WTC11 (cell line): ENCODE measurements at regions not wholly inside any gene's neighbourhood (a gene's known extent, or its start where the extent isn't known, plus 50 kb on each side); places are given as distances from the start of the nearest gene placed in this dataset.

Source experiments
- ATAC-seq: fragments of 200-7000 bp; cut with Tn5 transposase; 2 replicates; pipeline ENCODE4 v1.10.0; 2021; ENCODE audit warnings: mild to moderate bottlenecking, moderate library complexity
- CTCF ChIA-PET: fragments of 300-600 bp; sonication (Branson Sonifier 250); formaldehyde crosslinking; loops from one replicate; lab custom pipeline; 2021; ENCODE audit warnings: antibody characterized with exemption; lab: Charles Lee
- POLR2A ChIA-PET: fragments of 350-600 bp; sonication (Branson Sonifier 250); formaldehyde crosslinking; loops from one replicate; lab custom pipeline; 2021; ENCODE audit warnings: antibody characterized with exemption; lab: Charles Lee
- DNase-seq: peaks from one replicate; pipeline ENCODE4 v3.0.0; 2021; ENCODE audit warnings: low spot score
- H3K27ac Mint-ChIP-seq: 2 replicates; pipeline ENCODE4 v1.8.0; 2021; ENCODE audit warnings: mixed read lengths
- H3K27me3 Mint-ChIP-seq: 2 replicates; pipeline ENCODE4 v1.8.0; 2021; ENCODE audit warnings: low read depth, mild to moderate bottlenecking, moderate library complexity, mixed read lengths
- H3K36me3 Mint-ChIP-seq: 2 replicates; pipeline ENCODE4 v1.8.0; 2021; ENCODE audit warnings: mixed read lengths
- H3K4me1 Mint-ChIP-seq: 2 replicates; pipeline ENCODE4 v1.8.0; 2022; ENCODE audit warnings: mixed read lengths
- H3K4me3 Mint-ChIP-seq: 2 replicates; pipeline ENCODE4 v1.8.0; 2021; ENCODE audit warnings: mild to moderate bottlenecking, moderate library complexity, mixed read lengths
- H3K9me3 Mint-ChIP-seq: 2 replicates; pipeline ENCODE4 v1.8.0; 2021; ENCODE audit warnings: mixed read lengths
- CBFB ChIP-seq: sonication (generic); formaldehyde crosslinking; IDR thresholded peaks from 2 replicates; pipeline ENCODE4 v1.8.1; 2022; ENCODE audit warnings: mild to moderate bottlenecking, low read depth, missing genetic modification reagents
- CREB1 ChIP-seq: sonication (generic); formaldehyde crosslinking; IDR thresholded peaks from 2 replicates; pipeline ENCODE4 v1.8.0; 2023; ENCODE audit warnings: mild to moderate bottlenecking, missing genetic modification reagents
- ESRRA ChIP-seq: sonication (generic); formaldehyde crosslinking; IDR thresholded peaks from 2 replicates; pipeline ENCODE4 v1.8.1; 2022; ENCODE audit warnings: mild to moderate bottlenecking, missing genetic modification reagents, borderline replicate concordance
- GABPB1 ChIP-seq: sonication (generic); formaldehyde crosslinking; IDR thresholded peaks from 2 replicates; pipeline ENCODE4 v1.8.1; 2023; ENCODE audit warnings: mild to moderate bottlenecking, missing genetic modification reagents
- JUN ChIP-seq: sonication (generic); formaldehyde crosslinking; IDR thresholded peaks from 2 replicates; pipeline ENCODE4 v1.8.0; 2023; ENCODE audit warnings: mild to moderate bottlenecking, missing genetic modification reagents
- MYBL2 ChIP-seq: sonication (generic); formaldehyde crosslinking; IDR thresholded peaks from 2 replicates; pipeline ENCODE4 v1.8.1; 2023; ENCODE audit warnings: mild to moderate bottlenecking, moderate library complexity, missing genetic modification reagents
- SOX15 ChIP-seq: fragments of 250-450 bp; sonication (Bioruptor Pico); IDR thresholded peaks from 2 replicates; pipeline ENCODE4 v1.9.0; 2021; ENCODE audit warnings: mild to moderate bottlenecking
- ZNF671 ChIP-seq: fragments of 250-450 bp; sonication (Bioruptor Pico); IDR thresholded peaks from 2 replicates; pipeline ENCODE4 v1.8.0; 2021; ENCODE audit warnings: mild to moderate bottlenecking
- TF ChIP-seq, protein P1 (sequence below): sonication (generic); formaldehyde crosslinking; IDR thresholded peaks from 2 replicates; pipeline ENCODE4 v1.8.0; 2022; ENCODE audit warnings: mild to moderate bottlenecking, missing genetic modification reagents
- TF ChIP-seq, protein P2 (sequence below): sonication (generic); formaldehyde crosslinking; conservative IDR thresholded peaks from 2 replicates; pipeline ENCODE4 v1.8.1; 2023; ENCODE audit warnings: mild to moderate bottlenecking, low read depth, missing genetic modification reagents, moderate library complexity
- TF ChIP-seq, protein P3 (sequence below): sonication (generic); formaldehyde crosslinking; conservative IDR thresholded peaks from 2 replicates; pipeline ENCODE4 v1.8.1; 2022; ENCODE audit warnings: mild to moderate bottlenecking, missing genetic modification reagents
- TF ChIP-seq, protein P4 (sequence below): fragments of 250-450 bp; sonication (Bioruptor Pico); IDR thresholded peaks from 2 replicates; pipeline ENCODE4 v1.8.0; 2021; ENCODE audit warnings: mild to moderate bottlenecking
- TF ChIP-seq, protein P5 (sequence below): sonication (generic); formaldehyde crosslinking; IDR thresholded peaks from 2 replicates; pipeline ENCODE4 v1.8.1; 2023; ENCODE audit warnings: mild to moderate bottlenecking, missing genetic modification reagents, borderline replicate concordance
- TF ChIP-seq, protein P6 (sequence below): fragments of 250-450 bp; sonication (Bioruptor Pico); IDR thresholded peaks from 2 replicates; pipeline ENCODE4 v2.1.2; 2022; ENCODE audit warnings: mild to moderate bottlenecking, moderate library complexity

DNA sequence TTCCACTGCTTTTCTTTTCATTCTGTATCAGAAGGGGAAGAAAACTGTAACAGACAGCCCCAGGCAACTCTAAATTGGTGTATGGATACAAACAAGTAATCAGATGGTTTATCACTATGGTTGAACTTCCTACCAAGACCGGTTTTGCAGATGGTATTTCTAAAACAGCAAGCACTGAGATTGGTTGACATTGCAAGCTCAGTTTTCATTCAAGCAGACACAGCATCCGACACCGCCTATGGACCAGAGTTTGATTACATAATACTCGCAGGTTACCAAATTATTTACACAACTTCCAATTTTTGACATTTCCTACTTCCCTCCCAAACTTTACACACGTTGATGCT is 209.9 kb downstream of the ALDH8A1 start (continued):
- TF ChIP-seq, protein P1, sequence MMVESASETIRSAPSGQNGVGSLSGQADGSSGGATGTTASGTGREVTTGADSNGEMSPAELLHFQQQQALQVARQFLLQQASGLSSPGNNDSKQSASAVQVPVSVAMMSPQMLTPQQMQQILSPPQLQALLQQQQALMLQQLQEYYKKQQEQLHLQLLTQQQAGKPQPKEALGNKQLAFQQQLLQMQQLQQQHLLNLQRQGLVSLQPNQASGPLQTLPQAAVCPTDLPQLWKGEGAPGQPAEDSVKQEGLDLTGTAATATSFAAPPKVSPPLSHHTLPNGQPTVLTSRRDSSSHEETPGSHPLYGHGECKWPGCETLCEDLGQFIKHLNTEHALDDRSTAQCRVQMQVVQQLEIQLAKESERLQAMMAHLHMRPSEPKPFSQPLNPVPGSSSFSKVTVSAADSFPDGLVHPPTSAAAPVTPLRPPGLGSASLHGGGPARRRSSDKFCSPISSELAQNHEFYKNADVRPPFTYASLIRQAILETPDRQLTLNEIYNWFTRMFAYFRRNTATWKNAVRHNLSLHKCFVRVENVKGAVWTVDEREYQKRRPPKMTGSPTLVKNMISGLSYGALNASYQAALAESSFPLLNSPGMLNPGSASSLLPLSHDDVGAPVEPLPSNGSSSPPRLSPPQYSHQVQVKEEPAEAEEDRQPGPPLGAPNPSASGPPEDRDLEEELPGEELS (CRISPR knock-in tag) = no peak
- TF ChIP-seq CBFB (CRISPR knock-in tag) = no peak
- TF ChIP-seq, protein P2, sequence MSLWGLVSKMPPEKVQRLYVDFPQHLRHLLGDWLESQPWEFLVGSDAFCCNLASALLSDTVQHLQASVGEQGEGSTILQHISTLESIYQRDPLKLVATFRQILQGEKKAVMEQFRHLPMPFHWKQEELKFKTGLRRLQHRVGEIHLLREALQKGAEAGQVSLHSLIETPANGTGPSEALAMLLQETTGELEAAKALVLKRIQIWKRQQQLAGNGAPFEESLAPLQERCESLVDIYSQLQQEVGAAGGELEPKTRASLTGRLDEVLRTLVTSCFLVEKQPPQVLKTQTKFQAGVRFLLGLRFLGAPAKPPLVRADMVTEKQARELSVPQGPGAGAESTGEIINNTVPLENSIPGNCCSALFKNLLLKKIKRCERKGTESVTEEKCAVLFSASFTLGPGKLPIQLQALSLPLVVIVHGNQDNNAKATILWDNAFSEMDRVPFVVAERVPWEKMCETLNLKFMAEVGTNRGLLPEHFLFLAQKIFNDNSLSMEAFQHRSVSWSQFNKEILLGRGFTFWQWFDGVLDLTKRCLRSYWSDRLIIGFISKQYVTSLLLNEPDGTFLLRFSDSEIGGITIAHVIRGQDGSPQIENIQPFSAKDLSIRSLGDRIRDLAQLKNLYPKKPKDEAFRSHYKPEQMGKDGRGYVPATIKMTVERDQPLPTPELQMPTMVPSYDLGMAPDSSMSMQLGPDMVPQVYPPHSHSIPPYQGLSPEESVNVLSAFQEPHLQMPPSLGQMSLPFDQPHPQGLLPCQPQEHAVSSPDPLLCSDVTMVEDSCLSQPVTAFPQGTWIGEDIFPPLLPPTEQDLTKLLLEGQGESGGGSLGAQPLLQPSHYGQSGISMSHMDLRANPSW (CRISPR knock-in tag) = no peak
- TF ChIP-seq CREB1 = no peak
- TF ChIP-seq GABPB1 = no peak
- TF ChIP-seq MYBL2 = no peak
- TF ChIP-seq, protein P3, sequence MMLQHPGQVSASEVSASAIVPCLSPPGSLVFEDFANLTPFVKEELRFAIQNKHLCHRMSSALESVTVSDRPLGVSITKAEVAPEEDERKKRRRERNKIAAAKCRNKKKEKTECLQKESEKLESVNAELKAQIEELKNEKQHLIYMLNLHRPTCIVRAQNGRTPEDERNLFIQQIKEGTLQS (CRISPR knock-in tag) = no peak

DNA sequence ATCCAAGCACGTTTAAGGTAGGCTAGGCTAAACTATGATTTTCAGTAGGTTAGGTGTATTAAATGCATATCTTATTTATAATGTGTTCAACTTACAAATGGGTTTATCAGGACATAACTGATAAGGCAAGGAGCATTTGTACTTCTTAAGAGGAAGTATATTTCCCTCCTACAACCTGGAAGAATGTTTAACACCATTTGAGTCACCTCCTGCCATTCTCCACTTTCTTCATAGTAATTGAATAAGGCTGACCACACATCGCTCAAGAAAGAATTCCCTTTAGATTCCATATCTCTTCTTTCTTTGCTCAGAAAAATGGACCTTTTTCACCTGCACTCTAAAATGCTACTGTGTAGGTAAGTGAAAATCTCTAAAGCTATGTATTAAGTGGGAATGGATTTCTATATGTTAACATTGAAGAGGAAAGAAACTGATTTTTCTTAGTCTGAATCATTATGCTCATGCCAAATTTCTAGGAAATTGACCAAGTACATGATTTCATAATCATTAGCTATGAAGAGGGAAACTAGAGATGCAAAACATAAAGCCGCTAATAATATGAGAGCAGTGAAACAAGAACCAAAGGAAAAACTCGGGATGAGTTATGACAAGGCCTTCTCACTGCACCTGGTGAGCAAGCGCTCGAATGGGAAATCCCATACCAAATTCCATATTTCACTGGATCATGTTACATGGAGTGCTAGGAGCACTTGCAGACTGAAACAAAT is 210.4 kb downstream of the ALDH8A1 start:
- ChIA-PET CTCF (interaction anchor here (1.7 kb wide), 1 partner anchor 84 kb away, joined by 5 read pairs; no protein-coding TSS in a partner anchor), POLR2A (no interaction called here)
- TF ChIP-seq, protein P4, sequence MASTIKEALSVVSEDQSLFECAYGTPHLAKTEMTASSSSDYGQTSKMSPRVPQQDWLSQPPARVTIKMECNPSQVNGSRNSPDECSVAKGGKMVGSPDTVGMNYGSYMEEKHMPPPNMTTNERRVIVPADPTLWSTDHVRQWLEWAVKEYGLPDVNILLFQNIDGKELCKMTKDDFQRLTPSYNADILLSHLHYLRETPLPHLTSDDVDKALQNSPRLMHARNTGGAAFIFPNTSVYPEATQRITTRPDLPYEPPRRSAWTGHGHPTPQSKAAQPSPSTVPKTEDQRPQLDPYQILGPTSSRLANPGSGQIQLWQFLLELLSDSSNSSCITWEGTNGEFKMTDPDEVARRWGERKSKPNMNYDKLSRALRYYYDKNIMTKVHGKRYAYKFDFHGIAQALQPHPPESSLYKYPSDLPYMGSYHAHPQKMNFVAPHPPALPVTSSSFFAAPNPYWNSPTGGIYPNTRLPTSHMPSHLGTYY (CRISPR knock-in tag) = no peak
- TF ChIP-seq, protein P5, sequence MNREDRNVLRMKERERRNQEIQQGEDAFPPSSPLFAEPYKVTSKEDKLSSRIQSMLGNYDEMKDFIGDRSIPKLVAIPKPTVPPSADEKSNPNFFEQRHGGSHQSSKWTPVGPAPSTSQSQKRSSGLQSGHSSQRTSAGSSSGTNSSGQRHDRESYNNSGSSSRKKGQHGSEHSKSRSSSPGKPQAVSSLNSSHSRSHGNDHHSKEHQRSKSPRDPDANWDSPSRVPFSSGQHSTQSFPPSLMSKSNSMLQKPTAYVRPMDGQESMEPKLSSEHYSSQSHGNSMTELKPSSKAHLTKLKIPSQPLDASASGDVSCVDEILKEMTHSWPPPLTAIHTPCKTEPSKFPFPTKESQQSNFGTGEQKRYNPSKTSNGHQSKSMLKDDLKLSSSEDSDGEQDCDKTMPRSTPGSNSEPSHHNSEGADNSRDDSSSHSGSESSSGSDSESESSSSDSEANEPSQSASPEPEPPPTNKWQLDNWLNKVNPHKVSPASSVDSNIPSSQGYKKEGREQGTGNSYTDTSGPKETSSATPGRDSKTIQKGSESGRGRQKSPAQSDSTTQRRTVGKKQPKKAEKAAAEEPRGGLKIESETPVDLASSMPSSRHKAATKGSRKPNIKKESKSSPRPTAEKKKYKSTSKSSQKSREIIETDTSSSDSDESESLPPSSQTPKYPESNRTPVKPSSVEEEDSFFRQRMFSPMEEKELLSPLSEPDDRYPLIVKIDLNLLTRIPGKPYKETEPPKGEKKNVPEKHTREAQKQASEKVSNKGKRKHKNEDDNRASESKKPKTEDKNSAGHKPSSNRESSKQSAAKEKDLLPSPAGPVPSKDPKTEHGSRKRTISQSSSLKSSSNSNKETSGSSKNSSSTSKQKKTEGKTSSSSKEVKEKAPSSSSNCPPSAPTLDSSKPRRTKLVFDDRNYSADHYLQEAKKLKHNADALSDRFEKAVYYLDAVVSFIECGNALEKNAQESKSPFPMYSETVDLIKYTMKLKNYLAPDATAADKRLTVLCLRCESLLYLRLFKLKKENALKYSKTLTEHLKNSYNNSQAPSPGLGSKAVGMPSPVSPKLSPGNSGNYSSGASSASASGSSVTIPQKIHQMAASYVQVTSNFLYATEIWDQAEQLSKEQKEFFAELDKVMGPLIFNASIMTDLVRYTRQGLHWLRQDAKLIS (CRISPR knock-in tag) = no peak
- no peaks in the 10 kb centered on the region for H3K27me3 Mint-ChIP-seq
- peaks cover 7% of the 10 kb centered on the region for H3K4me1 Mint-ChIP-seq
- no peaks in the 10 kb centered on the region for H3K9me3 Mint-ChIP-seq
- no peak overlapping the region for H3K4me3 Mint-ChIP-seq
- ATAC-seq (no peak), DNase-seq (no peak)
- H3K36me3 Mint-ChIP-seq = no peaks in the 10 kb centered on the region
- H3K27ac Mint-ChIP-seq = no peak overlapping the region

DNA sequence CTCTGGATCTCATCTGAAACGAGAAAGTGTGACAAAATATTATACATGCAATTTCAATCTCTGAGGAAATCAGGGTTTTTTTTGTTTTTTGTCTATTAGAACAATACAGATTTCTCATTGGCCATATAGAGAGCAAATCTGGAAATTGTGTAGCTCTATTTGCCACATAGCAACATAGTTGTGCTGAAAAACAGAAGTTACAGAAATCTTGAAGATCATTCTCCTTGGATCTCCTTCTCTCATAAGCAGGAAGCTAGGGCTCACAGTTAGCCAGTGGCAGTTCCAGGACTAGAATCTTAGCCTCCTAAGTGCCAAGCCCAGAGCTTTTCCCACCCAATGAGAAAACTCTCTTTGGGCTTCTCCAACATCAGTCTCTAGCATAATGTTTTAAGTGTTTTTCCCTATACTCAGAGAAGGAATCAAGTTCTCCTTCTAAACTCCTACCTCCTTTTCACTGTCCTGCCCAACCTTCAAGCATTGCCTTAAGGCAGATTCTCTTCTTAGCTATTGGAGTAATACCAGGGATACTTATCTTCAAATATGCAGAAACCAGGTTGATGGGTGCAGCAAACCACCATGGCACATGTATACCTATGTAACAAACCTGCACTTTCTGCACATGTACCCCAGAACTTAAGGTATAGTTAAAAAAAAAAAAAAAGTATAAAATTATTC is 211.6 kb downstream of the ALDH8A1 start:
- Mint-ChIP-seq H3K9me3 (no peaks in the 10 kb centered on the region), H3K27ac (no peak overlapping the region), H3K36me3 (no peaks in the 10 kb centered on the region), H3K4me3 (no peak overlapping the region), H3K27me3 (no peaks in the 10 kb centered on the region), H3K4me1 (peaks cover 3% of the 10 kb centered on the region; the same call in 1 of the 2 replicates)
- ChIA-PET POLR2A (no interaction called here), CTCF (no interaction called here)
- TF ChIP-seq ZNF671 (CRISPR knock-in tag) (no peak), JUN (CRISPR knock-in tag) (no peak), ESRRA (CRISPR knock-in tag) (no peak), SOX15 (CRISPR knock-in tag) (no peak)
- TF ChIP-seq, protein P6, sequence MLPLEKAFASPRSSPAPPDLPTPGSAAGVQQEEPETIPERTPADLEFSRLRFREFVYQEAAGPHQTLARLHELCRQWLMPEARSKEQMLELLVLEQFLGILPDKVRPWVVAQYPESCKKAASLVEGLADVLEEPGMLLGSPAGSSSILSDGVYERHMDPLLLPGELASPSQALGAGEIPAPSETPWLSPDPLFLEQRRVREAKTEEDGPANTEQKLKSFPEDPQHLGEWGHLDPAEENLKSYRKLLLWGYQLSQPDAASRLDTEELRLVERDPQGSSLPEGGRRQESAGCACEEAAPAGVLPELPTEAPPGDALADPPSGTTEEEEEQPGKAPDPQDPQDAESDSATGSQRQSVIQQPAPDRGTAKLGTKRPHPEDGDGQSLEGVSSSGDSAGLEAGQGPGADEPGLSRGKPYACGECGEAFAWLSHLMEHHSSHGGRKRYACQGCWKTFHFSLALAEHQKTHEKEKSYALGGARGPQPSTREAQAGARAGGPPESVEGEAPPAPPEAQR (CRISPR knock-in tag) = no peak
- TF ChIP-seq, protein P5 (CRISPR knock-in tag) = no peak
- DNase-seq = no peak
- ATAC-seq = no peak
